HFF-Myc (cell line): ENCODE measurements at regions not wholly inside any gene's neighbourhood (a gene's known extent, or its start where the extent isn't known, plus 50 kb on each side); places are given as distances from the start of the nearest gene placed in this dataset.

Source experiments
- DNase-seq: peaks from one replicate; pipeline ENCODE4 v3.0.0-alpha.2; 2011; ENCODE audit warnings: low read depth; ENCODE audit errors: extremely low read depth
- H3K4me3 ChIP-seq: replicated peaks from 2 replicates; pipeline ENCODE4 v1.5.1; 2011; ENCODE audit warnings: low read depth, mild to moderate bottlenecking, control low read depth, low read length
- CTCF ChIP-seq: IDR thresholded peaks from 2 replicates; pipeline ENCODE4 v1.5.1; 2012; ENCODE audit warnings: mild to moderate bottlenecking, low read depth, low read length, control low read depth; ENCODE audit errors: missing control alignments

- DNase-seq: peak; percentile 32
- TF ChIP-seq CTCF: no peak
- H3K4me3 ChIP-seq: no peak overlapping the region
These were observed 131.5 kb downstream of the MAIP1 start for GRCh38 chr2:200086911-200087310.

- no peak overlapping the region for H3K4me3 ChIP-seq
- TF ChIP-seq CTCF: no peak
- DNase-seq: no peak
These were observed 132.1 kb downstream of the MAIP1 start for GRCh38 chr2:200087451-200087850.

- no peak overlapping the region for H3K4me3 ChIP-seq
- TF ChIP-seq CTCF: no peak
- no peak for DNase-seq
These were observed 133.8 kb downstream of the MAIP1 start for GRCh38 chr2:200089040-200089755.

- no peak for TF ChIP-seq CTCF
- no peak for DNase-seq
- H3K4me3 ChIP-seq: no peak overlapping the region
These were observed 134.4 kb downstream of the MAIP1 start for GRCh38 chr2:200089756-200090109.

DNA sequence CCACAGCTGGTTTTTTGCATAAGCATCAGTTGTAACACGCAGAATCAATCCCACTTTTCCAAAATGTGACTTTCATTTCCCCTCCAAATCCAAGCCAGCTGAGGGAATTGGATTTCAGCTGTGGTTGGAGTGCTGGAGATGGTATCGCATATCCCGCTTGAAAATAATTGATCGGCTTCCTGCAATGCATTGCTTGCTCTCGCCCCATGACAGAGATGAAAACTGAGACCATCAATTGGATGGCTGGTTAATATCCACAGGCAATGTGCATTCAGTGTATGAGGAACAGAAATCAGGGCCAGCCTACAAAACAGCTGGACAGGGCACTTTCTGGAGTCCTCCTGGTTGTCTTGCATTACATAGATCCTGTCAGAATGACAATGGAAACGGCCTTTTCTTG, 135.3 kb downstream of the MAIP1 start:
- H3K4me3 ChIP-seq: no peak overlapping the region
- DNase-seq: no peak
- no peak for TF ChIP-seq CTCF

GRCh38 chr2:200091126-200091525, 135.7 kb downstream of the MAIP1 start:
- no peak for DNase-seq
- no peak for TF ChIP-seq CTCF

DNA sequence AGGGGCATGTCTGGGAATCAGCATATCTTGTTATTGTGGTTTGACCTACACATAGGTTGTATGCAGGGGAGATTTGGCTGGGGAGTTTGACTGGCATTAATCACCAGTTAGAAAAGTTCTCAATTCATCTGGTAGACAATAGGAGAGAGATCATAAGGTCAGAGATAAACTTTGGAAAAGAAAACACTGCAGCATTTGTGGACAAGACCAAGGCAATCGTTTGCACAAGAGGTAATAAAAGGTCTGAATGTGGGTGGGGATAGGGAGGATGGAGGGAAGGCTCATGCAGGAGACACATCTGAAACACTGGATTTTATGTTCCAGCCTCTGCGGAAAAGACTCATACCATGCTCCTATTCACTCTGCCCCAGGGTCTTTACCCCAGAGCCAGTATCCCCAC, 136.9 kb downstream of the MAIP1 start:
- no peak for DNase-seq
- no peak overlapping the region for H3K4me3 ChIP-seq
- no peak for TF ChIP-seq CTCF

More at GRCh38 chr2:200091126-200091525, 135.7 kb downstream of the MAIP1 start:
- no peak overlapping the region for H3K4me3 ChIP-seq
